ENCODE measurements at regions not wholly inside any gene's neighbourhood (a gene's known extent, or its start where the extent isn't known, plus 50 kb on each side); places are given as distances from the start of the nearest gene placed in this dataset.

GRCh38 chr7:12785473-12785872, 98.0 kb downstream of the ARL4A start:
- TF ChIP-seq EZH2phosphoT487 (IDR thresholded peaks at IDR 0.05; ENCODE audit: insufficient read depth, low read depth) = no peak
- no peak for TF ChIP-seq EZH2 (IDR thresholded peaks at IDR 0.05; ENCODE audit: insufficient read depth, poor library complexity, severe bottlenecking)

Data from GM23248 (cell line).